CD8-positive, alpha-beta memory T cell (primary cell): ENCODE measurements at regions not wholly inside any gene's neighbourhood (a gene's known extent, or its start where the extent isn't known, plus 50 kb on each side); places are given as distances from the start of the nearest gene placed in this dataset.
"Not testable (repeated sequence)": the region's sequence is repeated elsewhere in the genome, so short reads cannot be mapped to it uniquely, and the experiment has no call there.

Experiments used
- CTCF ChIA-PET: fragments of 350-600 bp; sonication (Branson Sonifier 250); formaldehyde crosslinking; loops from one replicate; lab custom pipeline; 2021; ENCODE audit warnings: antibody characterized with exemption; lab: Charles Lee
- POLR2A ChIA-PET: fragments of 350-600 bp; sonication (Branson Sonifier 250); formaldehyde crosslinking; loops from one replicate; lab custom pipeline; 2021; ENCODE audit warnings: antibody characterized with exemption; lab: Charles Lee
- DNase-seq, 5 donors: peaks; one replicate each; pipeline versions ENCODE4 v3.0.0 to v3.0.0-alpha.2; 2020 to 2022; ENCODE audit warnings: mixed read lengths in 1 of 5
- H3K27ac ChIP-seq: one replicate; pipeline ENCODE4 v1.7.0; 2013; ENCODE audit warnings: low read depth, mild to moderate bottlenecking, low read length, moderate library complexity
- H3K27me3 ChIP-seq: 2 replicates; pipeline ENCODE4 v1.7.0; 2013; ENCODE audit warnings: low read length, mild to moderate bottlenecking; ENCODE audit not compliant: insufficient read depth, poor library complexity, severe bottlenecking
- H3K36me3 ChIP-seq: 2 replicates; pipeline ENCODE4 v1.7.0; 2013; ENCODE audit warnings: mild to moderate bottlenecking, low read length, moderate library complexity; ENCODE audit not compliant: insufficient read depth
- H3K4me1 ChIP-seq: 2 replicates; pipeline ENCODE4 v1.7.0; 2013; ENCODE audit warnings: mild to moderate bottlenecking, low read length, moderate library complexity; ENCODE audit not compliant: insufficient read depth
- H3K4me3 ChIP-seq: 2 replicates; pipeline ENCODE4 v1.7.0; 2013; ENCODE audit warnings: mild to moderate bottlenecking, low read length
- H3K9me3 ChIP-seq: 2 replicates; pipeline ENCODE4 v1.7.0; 2013; ENCODE audit warnings: mild to moderate bottlenecking, low read length
- H3K27ac Mint-ChIP-seq, 8 donors: one replicate each; pipeline ENCODE4 v1.8.0; 2020 to 2021; ENCODE audit warnings: mixed read lengths in 8 of 8, mild to moderate bottlenecking in 6 of 8, inconsistent platforms in 3 of 8, moderate library complexity in 3 of 8
- H3K27me3 Mint-ChIP-seq, 2 donors: one replicate each; pipeline ENCODE4 v1.8.0; 2020 to 2021; ENCODE audit warnings: mixed read lengths in 2 of 2, mild to moderate bottlenecking in 1 of 2, moderate library complexity in 1 of 2
- H3K36me3 Mint-ChIP-seq, 3 donors: one replicate each; pipeline ENCODE4 v1.8.0; 2020 to 2021; ENCODE audit warnings: mixed read lengths in 3 of 3, inconsistent platforms in 1 of 3, mild to moderate bottlenecking in 1 of 3
- H3K4me1 Mint-ChIP-seq, 3 donors: one replicate each; pipeline ENCODE4 v1.8.0; 2020 to 2021; ENCODE audit warnings: mixed read lengths in 3 of 3, inconsistent platforms in 1 of 3, mild to moderate bottlenecking in 1 of 3
- H3K4me3 Mint-ChIP-seq, 7 donors: one replicate each; pipeline ENCODE4 v1.8.0; 2020 to 2021; ENCODE audit warnings: mixed read lengths in 7 of 7, mild to moderate bottlenecking in 6 of 7, moderate library complexity in 4 of 7, inconsistent platforms in 2 of 7
- H3K9me3 Mint-ChIP-seq, 5 donors: one replicate each; pipeline ENCODE4 v1.8.0; 2020 to 2022; ENCODE audit warnings: mixed read lengths in 5 of 5, mild to moderate bottlenecking in 3 of 5, moderate library complexity in 2 of 5, inconsistent platforms in 1 of 5

DNA sequence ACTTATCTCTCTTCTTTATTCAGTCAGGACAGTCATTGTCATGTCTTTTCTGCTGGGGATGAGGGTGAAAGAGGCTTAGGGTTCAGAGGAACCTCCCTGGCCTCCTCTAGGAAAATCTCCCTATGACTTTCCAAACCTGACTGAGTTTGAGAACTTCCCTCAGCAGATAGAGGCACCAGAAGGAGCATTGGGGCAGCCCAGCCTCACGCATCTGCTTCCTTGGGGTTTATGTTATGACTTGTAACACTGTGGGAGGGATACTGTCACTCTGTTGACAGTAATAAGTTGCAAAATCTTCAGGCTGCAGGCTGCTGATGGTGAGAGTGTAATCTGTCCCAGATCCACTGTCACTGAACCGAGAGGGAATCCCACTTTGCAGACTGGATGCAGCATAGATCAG, 4842.6 kb upstream of the OR11H1 start:
- H3K9me3 ChIP-seq, POLR2A ChIA-PET, H3K4me3 ChIP-seq, DNase-seq, H3K4me3 Mint-ChIP-seq, H3K36me3 Mint-ChIP-seq, H3K9me3 Mint-ChIP-seq, H3K27ac Mint-ChIP-seq, H3K27me3 ChIP-seq, CTCF ChIA-PET, H3K27me3 Mint-ChIP-seq, H3K27ac ChIP-seq, H3K4me1 Mint-ChIP-seq, H3K4me1 ChIP-seq, H3K36me3 ChIP-seq: not testable (repeated sequence)

- H3K36me3 ChIP-seq, H3K27ac Mint-ChIP-seq, H3K4me1 ChIP-seq, H3K9me3 Mint-ChIP-seq, H3K4me3 ChIP-seq, H3K4me3 Mint-ChIP-seq, H3K36me3 Mint-ChIP-seq, H3K4me1 Mint-ChIP-seq, H3K9me3 ChIP-seq, DNase-seq, H3K27ac ChIP-seq, CTCF ChIA-PET, POLR2A ChIA-PET, H3K27me3 Mint-ChIP-seq, H3K27me3 ChIP-seq: not testable (repeated sequence)
Observed at GRCh38 chr22:10687256-10687655, 4840.7 kb upstream of the OR11H1 start.

- H3K36me3 Mint-ChIP-seq, H3K4me3 Mint-ChIP-seq, H3K27ac Mint-ChIP-seq, H3K4me1 ChIP-seq, H3K27me3 ChIP-seq, H3K9me3 ChIP-seq, H3K4me3 ChIP-seq, H3K4me1 Mint-ChIP-seq, H3K27me3 Mint-ChIP-seq, DNase-seq, H3K27ac ChIP-seq, H3K36me3 ChIP-seq, POLR2A ChIA-PET, CTCF ChIA-PET: not testable (repeated sequence)
- peaks cover 2 to 15% (median 7%) of the 10 kb centered on the region in 5 donors for H3K9me3 Mint-ChIP-seq
Observed at GRCh38 chr22:10698836-10699235, 4829.2 kb upstream of the OR11H1 start.

DNA sequence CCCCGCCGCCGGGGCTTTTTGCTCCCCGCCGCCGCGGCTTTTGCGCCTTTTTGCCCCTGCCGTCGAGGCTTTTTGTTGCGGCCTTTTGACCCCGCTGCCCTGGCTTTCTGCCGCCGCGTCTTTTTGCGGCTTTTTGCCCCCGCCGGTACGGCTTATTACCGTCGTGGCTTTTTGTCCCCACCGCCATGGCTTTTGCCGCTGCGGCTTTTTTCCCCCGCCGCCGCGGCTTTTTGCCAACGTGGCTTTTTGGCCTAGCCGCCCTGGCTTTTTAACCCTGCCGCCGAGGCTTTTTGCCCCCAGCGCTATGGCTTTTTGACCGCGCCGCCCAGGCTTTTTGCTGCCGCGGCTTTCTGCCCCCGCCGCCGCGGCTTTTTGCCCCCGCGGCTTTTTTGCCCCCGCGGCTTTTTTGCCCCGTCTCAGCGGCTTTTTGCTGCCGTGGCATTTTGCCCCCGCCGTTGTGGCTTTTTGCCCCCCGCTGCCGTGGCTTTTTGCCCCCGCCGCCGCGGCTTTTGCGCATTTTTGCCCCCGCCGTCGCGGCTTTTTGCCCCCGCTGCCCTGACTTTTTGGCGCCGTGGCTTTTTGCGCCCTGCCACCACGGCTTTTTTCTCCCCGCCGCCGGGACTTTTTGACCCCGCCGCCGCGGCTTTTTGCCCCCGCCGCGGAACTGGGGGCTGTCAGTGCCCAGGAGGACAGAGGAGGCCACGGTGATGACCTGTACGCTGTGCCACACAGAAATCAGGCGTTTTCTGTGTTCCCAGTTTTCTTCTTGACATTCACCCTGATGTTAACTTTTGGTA, 4828.5 kb upstream of the OR11H1 start:
- H3K4me3 Mint-ChIP-seq, H3K4me1 ChIP-seq, H3K27ac Mint-ChIP-seq, H3K36me3 ChIP-seq, POLR2A ChIA-PET, H3K27me3 Mint-ChIP-seq, H3K27me3 ChIP-seq, H3K27ac ChIP-seq, CTCF ChIA-PET, H3K4me1 Mint-ChIP-seq, H3K36me3 Mint-ChIP-seq, H3K4me3 ChIP-seq, H3K9me3 ChIP-seq: not testable (repeated sequence)
- DNase-seq = peak in 1 of 5 donors; percentile 36
- peaks cover 2 to 14% (median 7%) of the 10 kb centered on the region in 5 donors for H3K9me3 Mint-ChIP-seq

DNA sequence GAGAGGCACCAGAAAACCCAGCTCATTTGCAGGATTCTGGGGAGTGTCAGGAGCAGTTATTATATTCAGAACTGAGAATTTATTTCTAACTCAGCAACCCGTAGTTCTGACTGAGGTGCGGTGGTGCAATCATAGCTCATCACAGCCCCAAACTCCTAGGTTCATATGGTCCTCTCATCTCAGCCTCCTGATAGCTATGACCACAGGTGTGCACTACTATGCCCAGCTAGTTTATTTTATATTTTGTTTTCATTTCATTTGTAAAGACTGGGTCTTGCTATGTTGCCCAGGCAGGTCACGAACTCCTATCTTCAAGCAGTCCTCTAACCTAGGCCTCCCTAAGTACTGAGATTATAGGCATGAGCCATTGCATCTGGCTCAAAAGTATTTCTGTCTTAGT, 4819.8 kb upstream of the OR11H1 start:
- DNase-seq, H3K4me1 Mint-ChIP-seq, H3K4me3 ChIP-seq, H3K27me3 ChIP-seq, POLR2A ChIA-PET, H3K9me3 ChIP-seq, H3K36me3 ChIP-seq, H3K4me1 ChIP-seq, H3K36me3 Mint-ChIP-seq, H3K27ac ChIP-seq, H3K27ac Mint-ChIP-seq, H3K27me3 Mint-ChIP-seq, H3K4me3 Mint-ChIP-seq, CTCF ChIA-PET: not testable (repeated sequence)
- peaks cover 7 to 16% (median 13%) of the 10 kb centered on the region in 5 donors for H3K9me3 Mint-ChIP-seq

DNA sequence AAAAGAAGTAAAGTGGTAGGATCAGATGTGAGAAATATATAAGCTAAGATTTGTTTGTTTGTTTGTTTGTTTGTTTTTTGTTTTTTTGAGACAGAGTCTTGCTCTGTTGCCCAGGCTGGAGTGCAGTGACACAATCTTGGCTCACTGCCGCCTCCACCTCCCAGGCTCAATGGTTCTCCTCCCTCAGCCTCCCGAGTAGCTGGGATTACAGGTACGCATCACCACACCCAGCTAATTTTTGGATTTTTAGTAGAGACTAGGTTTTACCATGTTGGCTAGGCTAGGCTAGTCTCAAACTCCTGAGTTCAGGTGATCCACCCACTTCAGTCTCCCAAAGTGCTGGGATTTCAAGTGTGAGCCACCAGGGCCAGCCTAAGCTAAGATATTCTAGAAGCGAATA, 4817.1 kb upstream of the OR11H1 start:
- H3K4me1 Mint-ChIP-seq, H3K36me3 ChIP-seq, H3K36me3 Mint-ChIP-seq, DNase-seq, H3K4me3 Mint-ChIP-seq, H3K4me3 ChIP-seq, H3K27ac Mint-ChIP-seq, H3K4me1 ChIP-seq, CTCF ChIA-PET, H3K27me3 Mint-ChIP-seq, POLR2A ChIA-PET, H3K9me3 ChIP-seq, H3K27me3 ChIP-seq, H3K27ac ChIP-seq: not testable (repeated sequence)
- H3K9me3 Mint-ChIP-seq = peaks cover 24 to 38% (median 28%) of the 10 kb centered on the region in 5 donors

GRCh38 chr22:10722804-10723203, 4805.2 kb upstream of the OR11H1 start:
- H3K27ac ChIP-seq, H3K27me3 Mint-ChIP-seq, H3K36me3 ChIP-seq, H3K27me3 ChIP-seq, H3K4me3 Mint-ChIP-seq, DNase-seq, H3K4me1 ChIP-seq, H3K27ac Mint-ChIP-seq, POLR2A ChIA-PET, H3K4me3 ChIP-seq, CTCF ChIA-PET, H3K4me1 Mint-ChIP-seq: not testable (repeated sequence)
- H3K9me3 ChIP-seq = peaks cover 23% of the 10 kb centered on the region
- peaks cover 11 to 98% (median 94%) of the 10 kb centered on the region in 5 donors for H3K9me3 Mint-ChIP-seq
- peaks cover 0 to 38% (median 14%) of the 10 kb centered on the region in 3 donors for H3K36me3 Mint-ChIP-seq

DNA sequence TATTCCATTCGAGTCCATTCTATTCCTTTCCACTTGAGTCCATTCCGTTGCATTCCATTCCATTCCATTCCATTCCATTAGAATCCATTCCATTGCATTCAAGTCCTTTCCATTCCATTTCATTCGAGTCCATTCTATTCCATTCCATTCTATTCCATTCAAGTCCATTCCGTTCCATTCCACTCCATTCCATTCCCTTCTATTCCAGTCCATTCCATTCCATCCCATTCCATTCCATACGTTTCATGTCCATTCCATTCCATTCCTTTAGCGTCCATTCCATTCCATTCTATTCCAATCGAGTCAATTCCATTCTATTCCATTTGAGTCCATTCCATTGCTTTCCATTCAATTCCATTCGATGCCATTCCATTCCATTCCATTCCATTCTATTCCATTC, 4804.0 kb upstream of the OR11H1 start:
- H3K27ac ChIP-seq, H3K27me3 ChIP-seq, POLR2A ChIA-PET, CTCF ChIA-PET, H3K4me1 Mint-ChIP-seq, H3K27ac Mint-ChIP-seq, H3K4me3 ChIP-seq, H3K36me3 ChIP-seq, H3K4me1 ChIP-seq, H3K27me3 Mint-ChIP-seq, DNase-seq, H3K4me3 Mint-ChIP-seq: not testable (repeated sequence)
- peaks cover 27% of the 10 kb centered on the region for H3K9me3 ChIP-seq
- H3K36me3 Mint-ChIP-seq = peaks cover 0 to 49% (median 15%) of the 10 kb centered on the region in 3 donors
- peaks cover 12 to 98% (median 95%) of the 10 kb centered on the region in 5 donors for H3K9me3 Mint-ChIP-seq
